Endothelial cell (in vitro differentiated cells): ENCODE measurements at regions not wholly inside any gene's neighbourhood (a gene's known extent, or its start where the extent isn't known, plus 50 kb on each side); places are given as distances from the start of the nearest gene placed in this dataset.

Source experiments
- DNase-seq: peaks from one replicate; pipeline ENCODE4 v3.0.0; 2021; ENCODE audit warnings: low spot score
- H3K27ac Mint-ChIP-seq: one replicate; pipeline ENCODE4 v1.8.0; 2021; ENCODE audit warnings: mixed read lengths, inconsistent platforms; ENCODE audit not compliant: unreplicated experiment
- H3K27me3 Mint-ChIP-seq: one replicate; pipeline ENCODE4 v1.8.0; 2021; ENCODE audit warnings: mild to moderate bottlenecking, moderate library complexity, mixed read lengths, inconsistent platforms; ENCODE audit not compliant: unreplicated experiment
- H3K36me3 Mint-ChIP-seq: one replicate; pipeline ENCODE4 v1.8.0; 2021; ENCODE audit warnings: mild to moderate bottlenecking, low read depth, mixed read lengths, inconsistent platforms; ENCODE audit not compliant: unreplicated experiment
- H3K4me1 Mint-ChIP-seq: one replicate; pipeline ENCODE4 v1.8.0; 2021; ENCODE audit warnings: mild to moderate bottlenecking, mixed read lengths, inconsistent platforms; ENCODE audit not compliant: unreplicated experiment
- H3K4me3 Mint-ChIP-seq: one replicate; pipeline ENCODE4 v1.8.0; 2021; ENCODE audit warnings: mild to moderate bottlenecking, mixed read lengths, inconsistent platforms; ENCODE audit not compliant: unreplicated experiment
- H3K9me3 Mint-ChIP-seq: one replicate; pipeline ENCODE4 v1.8.0; 2021; ENCODE audit warnings: mixed read lengths, inconsistent platforms; ENCODE audit not compliant: unreplicated experiment
- TF ChIP-seq, protein P1 (sequence below): fragments of 200-600 bp; sonication (generic); IDR thresholded peaks from one replicate; pipeline ENCODE4 v1.5.0; 2021; ENCODE audit warnings: antibody characterized with exemption; ENCODE audit not compliant: unreplicated experiment

DNA sequence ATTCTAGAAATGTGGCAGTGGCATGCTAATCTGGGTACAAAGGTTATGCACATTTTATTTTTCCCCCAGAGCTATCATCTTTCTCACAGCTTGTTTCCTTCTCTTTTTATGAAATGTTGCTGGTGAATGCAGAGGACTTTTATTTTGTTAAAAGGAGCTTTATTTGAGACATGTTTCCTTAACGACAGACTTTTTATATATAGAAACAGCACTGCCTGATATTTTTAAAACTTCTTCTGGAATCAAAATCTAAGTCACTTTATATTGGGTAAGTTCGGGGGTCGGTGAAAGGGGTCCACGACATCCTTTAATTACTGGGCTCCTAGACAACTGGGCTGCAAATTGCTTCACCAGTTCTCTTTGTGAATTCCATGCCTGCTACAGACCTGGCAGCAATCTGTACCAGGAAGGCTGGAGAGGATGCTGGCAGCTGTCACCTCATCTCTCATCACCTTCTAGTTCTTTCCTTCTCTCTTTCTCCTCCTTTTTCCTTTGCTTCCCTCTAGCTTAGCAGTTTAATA, 464.7 kb downstream of the PDCD6IP start:
- H3K4me1 Mint-ChIP-seq, result peaks cover 9% of the 10 kb centered on the region
- no peaks in the 10 kb centered on the region for H3K36me3 Mint-ChIP-seq
- H3K27ac Mint-ChIP-seq, result no peak overlapping the region
- H3K4me3 Mint-ChIP-seq, result no peak overlapping the region
- no peaks in the 10 kb centered on the region for H3K9me3 Mint-ChIP-seq
- TF ChIP-seq, protein P1, sequence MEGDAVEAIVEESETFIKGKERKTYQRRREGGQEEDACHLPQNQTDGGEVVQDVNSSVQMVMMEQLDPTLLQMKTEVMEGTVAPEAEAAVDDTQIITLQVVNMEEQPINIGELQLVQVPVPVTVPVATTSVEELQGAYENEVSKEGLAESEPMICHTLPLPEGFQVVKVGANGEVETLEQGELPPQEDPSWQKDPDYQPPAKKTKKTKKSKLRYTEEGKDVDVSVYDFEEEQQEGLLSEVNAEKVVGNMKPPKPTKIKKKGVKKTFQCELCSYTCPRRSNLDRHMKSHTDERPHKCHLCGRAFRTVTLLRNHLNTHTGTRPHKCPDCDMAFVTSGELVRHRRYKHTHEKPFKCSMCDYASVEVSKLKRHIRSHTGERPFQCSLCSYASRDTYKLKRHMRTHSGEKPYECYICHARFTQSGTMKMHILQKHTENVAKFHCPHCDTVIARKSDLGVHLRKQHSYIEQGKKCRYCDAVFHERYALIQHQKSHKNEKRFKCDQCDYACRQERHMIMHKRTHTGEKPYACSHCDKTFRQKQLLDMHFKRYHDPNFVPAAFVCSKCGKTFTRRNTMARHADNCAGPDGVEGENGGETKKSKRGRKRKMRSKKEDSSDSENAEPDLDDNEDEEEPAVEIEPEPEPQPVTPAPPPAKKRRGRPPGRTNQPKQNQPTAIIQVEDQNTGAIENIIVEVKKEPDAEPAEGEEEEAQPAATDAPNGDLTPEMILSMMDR, result no peak
- H3K27me3 Mint-ChIP-seq, result peaks cover 2% of the 10 kb centered on the region
- DNase-seq, result no peak

- Mint-ChIP-seq H3K27me3 (no peaks in the 10 kb centered on the region), H3K27ac (no peak overlapping the region), H3K4me3 (no peak overlapping the region), H3K36me3 (no peaks in the 10 kb centered on the region), H3K4me1 (peaks cover 9% of the 10 kb centered on the region), H3K9me3 (no peaks in the 10 kb centered on the region)
- DNase-seq, result no peak
- TF ChIP-seq, protein P1, result no peak
Observed at GRCh38 chr3:34264337-34265041, 466.1 kb downstream of the PDCD6IP start.

- H3K27ac Mint-ChIP-seq, result no peak overlapping the region
- DNase-seq, result no peak
- H3K9me3 Mint-ChIP-seq, result no peaks in the 10 kb centered on the region
- no peaks in the 10 kb centered on the region for H3K4me1 Mint-ChIP-seq
- no peaks in the 10 kb centered on the region for H3K27me3 Mint-ChIP-seq
- H3K4me3 Mint-ChIP-seq, result no peak overlapping the region
- TF ChIP-seq, protein P1, result no peak
- H3K36me3 Mint-ChIP-seq, result no peaks in the 10 kb centered on the region
Observed at GRCh38 chr3:34267088-34267487, 468.7 kb downstream of the PDCD6IP start.

DNA sequence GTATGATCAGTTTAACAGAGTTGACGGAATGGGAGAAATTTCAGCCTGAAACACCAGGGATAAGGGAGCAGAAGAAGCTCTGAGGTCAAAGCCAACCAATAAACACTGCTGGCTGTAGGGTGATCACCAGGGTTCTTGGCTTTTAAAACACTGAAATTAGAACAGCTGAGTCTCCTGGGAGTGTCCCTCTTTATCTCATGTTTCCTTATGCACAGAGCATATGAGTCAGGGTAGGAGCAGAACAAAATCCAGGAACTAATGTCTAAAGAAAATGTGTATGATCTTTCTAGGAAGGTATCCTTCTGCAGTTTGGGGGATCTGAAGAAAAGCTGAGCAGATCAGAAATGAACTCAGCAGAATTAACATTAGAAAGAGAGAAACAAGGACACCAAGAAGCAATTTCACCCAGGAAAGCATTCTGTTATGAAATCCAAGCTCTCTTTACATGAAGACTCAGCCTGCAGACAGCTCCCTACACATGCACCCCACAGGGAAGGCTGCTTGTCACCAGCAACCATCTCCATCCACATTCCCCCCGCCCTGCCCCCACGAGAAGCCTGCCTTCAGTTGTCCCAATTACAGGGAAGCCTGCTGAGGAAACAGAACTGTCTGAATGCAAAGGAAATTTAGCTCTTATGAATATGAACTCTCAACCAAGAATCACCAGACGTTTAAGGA, 469.7 kb downstream of the PDCD6IP start:
- Mint-ChIP-seq H3K9me3 (no peaks in the 10 kb centered on the region), H3K27ac (no peak overlapping the region), H3K4me1 (no peaks in the 10 kb centered on the region), H3K4me3 (no peak overlapping the region), H3K27me3 (no peaks in the 10 kb centered on the region), H3K36me3 (no peaks in the 10 kb centered on the region)
- TF ChIP-seq, protein P1, result no peak
- DNase-seq, result no peak

DNA sequence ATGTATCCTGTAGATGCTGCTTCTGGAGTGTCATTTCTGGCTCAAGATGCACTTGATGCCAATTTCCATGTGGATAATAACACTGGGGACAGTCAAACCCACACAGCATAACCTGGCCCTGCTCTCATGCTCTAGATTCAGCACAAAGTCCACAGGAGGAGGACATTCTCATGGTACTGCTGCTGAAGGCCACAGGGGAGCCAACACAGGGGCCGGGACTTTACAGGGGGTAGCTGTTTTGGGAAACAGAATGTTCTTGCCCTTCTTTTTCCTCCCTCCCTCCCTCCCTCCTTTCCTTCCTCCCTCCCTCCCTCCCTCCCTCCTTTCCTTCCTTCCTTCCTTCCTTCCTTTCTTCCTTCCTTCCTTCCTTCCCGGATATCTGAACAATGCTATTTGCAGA, 477.4 kb downstream of the PDCD6IP start:
- H3K27ac Mint-ChIP-seq, result no peak overlapping the region
- TF ChIP-seq, protein P1, result no peak
- no peaks in the 10 kb centered on the region for H3K4me1 Mint-ChIP-seq
- no peak overlapping the region for H3K4me3 Mint-ChIP-seq
- no peaks in the 10 kb centered on the region for H3K9me3 Mint-ChIP-seq
- H3K36me3 Mint-ChIP-seq, result no peaks in the 10 kb centered on the region
- DNase-seq, result no peak
- H3K27me3 Mint-ChIP-seq, result no peaks in the 10 kb centered on the region
